HEK293 (cell line): ENCODE measurements at regions not wholly inside any gene's neighbourhood (a gene's known extent, or its start where the extent isn't known, plus 50 kb on each side); places are given as distances from the start of the nearest gene placed in this dataset.

Experiments used
- GLI4 ChIP-seq: fragments of 450-650 bp; formaldehyde crosslinking; IDR thresholded peaks from 2 replicates; pipeline ENCODE4 v1.5.1; 2016; ENCODE audit warnings: missing biosample characterization, missing genetic modification characterization
- SCRT2 ChIP-seq: fragments of 450-650 bp; formaldehyde crosslinking; IDR thresholded peaks from 2 replicates; pipeline ENCODE4 v1.5.1; 2016; ENCODE audit warnings: missing biosample characterization, missing genetic modification characterization
- ZBTB20 ChIP-seq: fragments of 450-650 bp; formaldehyde crosslinking; IDR thresholded peaks from 2 replicates; pipeline ENCODE4 v1.5.1; 2016; ENCODE audit warnings: missing biosample characterization, missing genetic modification characterization
- ZNF10 ChIP-seq: fragments of 450-650 bp; formaldehyde crosslinking; IDR thresholded peaks from 2 replicates; pipeline ENCODE4 v1.5.1; 2017; ENCODE audit warnings: missing biosample characterization, missing genetic modification characterization
- ZNF140 ChIP-seq: fragments of 450-650 bp; formaldehyde crosslinking; IDR thresholded peaks from 2 replicates; pipeline ENCODE4 v1.5.1; 2016; ENCODE audit warnings: missing biosample characterization, missing genetic modification characterization
- ZNF292 ChIP-seq: fragments of 450-650 bp; formaldehyde crosslinking; IDR thresholded peaks from 2 replicates; pipeline ENCODE4 v1.5.1; 2016; ENCODE audit warnings: low read depth, missing biosample characterization, missing genetic modification characterization, borderline replicate concordance
- ZNF394 ChIP-seq: fragments of 450-650 bp; formaldehyde crosslinking; IDR thresholded peaks from 2 replicates; pipeline ENCODE4 v1.5.1; 2016; ENCODE audit warnings: missing biosample characterization, missing genetic modification characterization, mild to moderate bottlenecking, moderate library complexity, borderline replicate concordance
- ZNF501 ChIP-seq: fragments of 450-650 bp; formaldehyde crosslinking; IDR thresholded peaks from 2 replicates; pipeline ENCODE4 v1.5.1; 2016; ENCODE audit warnings: missing biosample characterization, missing genetic modification characterization
- TF ChIP-seq, protein P1 (sequence below): fragments of 450-650 bp; formaldehyde crosslinking; IDR thresholded peaks from 2 replicates; pipeline ENCODE4 v1.5.1; 2016; ENCODE audit warnings: missing biosample characterization, missing genetic modification characterization

DNA sequence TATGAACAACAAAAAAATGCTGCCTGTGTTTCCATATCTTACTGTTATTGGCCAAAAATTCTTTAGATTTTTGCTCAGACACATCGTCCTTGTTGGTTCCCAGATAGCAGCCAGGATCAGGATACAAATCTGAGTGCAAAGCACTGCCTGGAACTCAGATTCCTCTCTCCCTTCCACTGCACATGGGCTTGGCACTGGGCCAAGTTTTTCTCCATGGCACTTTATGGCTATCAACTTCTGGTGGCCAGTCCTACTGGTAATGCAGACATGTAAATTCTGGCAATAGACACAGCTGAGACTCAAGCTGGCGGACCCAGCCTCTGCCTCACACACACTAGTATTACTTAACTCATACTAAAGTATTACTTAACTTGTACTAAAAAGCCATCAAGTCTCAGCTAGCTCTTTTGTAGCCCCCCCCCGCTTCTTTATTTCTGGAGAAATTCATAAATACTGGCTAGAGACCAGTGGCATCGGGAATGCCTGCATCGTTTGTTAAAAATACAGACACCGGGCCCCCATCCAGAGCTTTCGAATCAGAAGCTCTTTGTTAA is 181.2 kb upstream of the COX10 start:
- TF ChIP-seq, protein P1, sequence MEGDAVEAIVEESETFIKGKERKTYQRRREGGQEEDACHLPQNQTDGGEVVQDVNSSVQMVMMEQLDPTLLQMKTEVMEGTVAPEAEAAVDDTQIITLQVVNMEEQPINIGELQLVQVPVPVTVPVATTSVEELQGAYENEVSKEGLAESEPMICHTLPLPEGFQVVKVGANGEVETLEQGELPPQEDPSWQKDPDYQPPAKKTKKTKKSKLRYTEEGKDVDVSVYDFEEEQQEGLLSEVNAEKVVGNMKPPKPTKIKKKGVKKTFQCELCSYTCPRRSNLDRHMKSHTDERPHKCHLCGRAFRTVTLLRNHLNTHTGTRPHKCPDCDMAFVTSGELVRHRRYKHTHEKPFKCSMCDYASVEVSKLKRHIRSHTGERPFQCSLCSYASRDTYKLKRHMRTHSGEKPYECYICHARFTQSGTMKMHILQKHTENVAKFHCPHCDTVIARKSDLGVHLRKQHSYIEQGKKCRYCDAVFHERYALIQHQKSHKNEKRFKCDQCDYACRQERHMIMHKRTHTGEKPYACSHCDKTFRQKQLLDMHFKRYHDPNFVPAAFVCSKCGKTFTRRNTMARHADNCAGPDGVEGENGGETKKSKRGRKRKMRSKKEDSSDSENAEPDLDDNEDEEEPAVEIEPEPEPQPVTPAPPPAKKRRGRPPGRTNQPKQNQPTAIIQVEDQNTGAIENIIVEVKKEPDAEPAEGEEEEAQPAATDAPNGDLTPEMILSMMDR (tag by site-specific recombination) = no peak
- TF ChIP-seq ZNF394 (no peak), ZNF10 (tag by site-specific recombination) (no peak), SCRT2 (tag by site-specific recombination) (no peak), ZNF501 (tag by site-specific recombination) (no peak), ZNF140 (no peak), ZBTB20 (tag by site-specific recombination) (no peak), ZNF292 (no peak), GLI4 (tag by site-specific recombination) (no peak)
